ENCODE measurements at regions not wholly inside any gene's neighbourhood (a gene's known extent, or its start where the extent isn't known, plus 50 kb on each side); places are given as distances from the start of the nearest gene placed in this dataset.

GRCh38 chr1:68291688-68292384, 59.5 kb upstream of the WLS start (continued):
- TF ChIP-seq CHD7 (IDR thresholded peaks at IDR 0.05; ENCODE audit: insufficient replicate concordance, low read length) (no peak), TEAD4 (IDR thresholded peaks at IDR 0.05; ENCODE audit: low read depth, low read length) (peak; percentile 30; the same call in 1 of the 2 replicates), MAFK (IDR thresholded peaks at IDR 0.05; ENCODE audit: low read depth, low read length) (peak; percentile 47; the same call in 1 of the 2 replicates)
